Endothelial cell of umbilical vein (primary cell): ENCODE measurements at regions not wholly inside any gene's neighbourhood (a gene's known extent, or its start where the extent isn't known, plus 50 kb on each side); places are given as distances from the start of the nearest gene placed in this dataset.

Experiments used
- BruUV-seq: library from RNA; stranded (reverse); fragments of 400-500 nt; replicated peaks from 2 replicates; lab custom pipeline; 2021; lab: Mats Ljungman, UMichigan
- CTCF ChIA-PET: fragments of 300-600, 350-600 bp; sonication (Branson Sonifier 250); formaldehyde crosslinking; loops from one replicate; lab custom pipeline; 2021; ENCODE audit warnings: antibody characterized with exemption, inconsistent platforms; lab: Charles Lee
- POLR2A ChIA-PET: fragments of 300-600, 350-600 bp; sonication (Branson Sonifier 250); formaldehyde crosslinking; loops from one replicate; lab custom pipeline; 2021; ENCODE audit warnings: antibody characterized with exemption, inconsistent platforms; lab: Charles Lee
- DNase-seq: peaks from one replicate; pipeline ENCODE4 v3.0.0-alpha.2; 2011; ENCODE audit warnings: low read depth, low spot score
- FAIRE-seq: peaks from 2 replicates; lab custom pipeline; 2011; peaks lifted over from hg19 to GRCh38; lab: Jason Lieb, UNC
- H2AFZ ChIP-seq: 2 replicates; pipeline ENCODE4 v1.6.0; 2012; ENCODE audit warnings: low read depth, low read length, control low read depth, inconsistent platforms
- H3K27ac ChIP-seq: 2 replicates; pipeline ENCODE4 v1.5.1; 2011; ENCODE audit warnings: low read depth, mild to moderate bottlenecking, control low read depth, low read length, moderate library complexity; ENCODE audit not compliant: insufficient read depth
- H3K27me3 ChIP-seq, 2 experiments: 2 replicates each; pipeline versions ENCODE4 v1.6.0 to v1.6.1; 2011; ENCODE audit warnings: low read length in 2 of 2, mixed read lengths in 1 of 2; ENCODE audit not compliant: control insufficient read depth in 2 of 2, insufficient read depth in 2 of 2
- H3K36me3 ChIP-seq, 2 experiments: 2 replicates in 1 of 2; 3 replicates in 1 of 2; pipeline ENCODE4 v1.5.1; 2011; ENCODE audit warnings: low read length in 2 of 2, mild to moderate bottlenecking in 1 of 2, moderate library complexity in 1 of 2; ENCODE audit not compliant: control insufficient read depth in 2 of 2, insufficient read depth in 2 of 2; ENCODE audit errors: extremely low read depth in 1 of 2
- H3K4me1 ChIP-seq: 3 replicates; pipeline ENCODE4 v1.5.1; 2011; ENCODE audit warnings: mild to moderate bottlenecking, low read length; ENCODE audit not compliant: control insufficient read depth, insufficient read depth; ENCODE audit errors: extremely low read depth
- H3K4me2 ChIP-seq: 2 replicates; pipeline ENCODE4 v1.6.1; 2011; ENCODE audit warnings: low read length, control low read depth, mixed read lengths; ENCODE audit not compliant: insufficient read depth
- H3K4me3 ChIP-seq, 3 experiments: fragments of 200-600 bp in 1 of 3; sonication (generic), shearing (Covaris generic) in 1 of 3; replicated peaks in 1 of 3; 2 replicates each; pipeline ENCODE4 v1.5.1; 2011 to 2016; ENCODE audit warnings: control low read depth in 3 of 3, low read length in 3 of 3, mild to moderate bottlenecking in 2 of 3, inconsistent platforms in 1 of 3, low read depth in 1 of 3, moderate library complexity in 1 of 3; ENCODE audit not compliant: insufficient read depth in 1 of 3
- H3K79me2 ChIP-seq: 2 replicates; pipeline ENCODE4 v1.6.0; 2012; ENCODE audit warnings: low read length, inconsistent platforms; ENCODE audit not compliant: control insufficient read depth, insufficient read depth
- H3K9ac ChIP-seq: replicated peaks from 2 replicates; pipeline ENCODE3; 2011; ENCODE audit warnings: low read length, control low read depth; ENCODE audit not compliant: insufficient read depth; ENCODE audit errors: extremely low read depth
- H3K9me1 ChIP-seq: replicated peaks from 3 replicates; pipeline ENCODE4 v1.6.0; 2011; ENCODE audit warnings: mild to moderate bottlenecking, low read length; ENCODE audit not compliant: control insufficient read depth, insufficient read depth; ENCODE audit errors: extremely low read depth
- H3K9me3 ChIP-seq: replicated peaks from 2 replicates; pipeline ENCODE4 v1.5.1; 2012; ENCODE audit warnings: low read length, inconsistent platforms; ENCODE audit not compliant: control insufficient read depth, insufficient read depth
- H4K20me1 ChIP-seq: replicated peaks from 2 replicates; pipeline ENCODE3; 2011; ENCODE audit warnings: mild to moderate bottlenecking, low read length; ENCODE audit not compliant: control insufficient read depth, insufficient read depth; ENCODE audit errors: extremely low read depth
- CTCF ChIP-seq, 2 donors: IDR thresholded peaks; 1 replicate in 1 of 2; 2 replicates in 1 of 2; pipeline ENCODE4 v1.5.1; 2011; ENCODE audit warnings: low read length in 2 of 2, mild to moderate bottlenecking in 2 of 2, moderate library complexity in 2 of 2, control low read depth in 1 of 2, inconsistent platforms in 1 of 2, low read depth in 1 of 2; ENCODE audit not compliant: insufficient read depth in 1 of 2; ENCODE audit errors: extremely low read depth in 1 of 2
- EZH2 ChIP-seq: IDR thresholded peaks from 2 replicates; pipeline ENCODE4 v1.6.1; 2012; ENCODE audit warnings: borderline replicate concordance, low read depth, mild to moderate bottlenecking, moderate library complexity, low read length, inconsistent platforms; ENCODE audit not compliant: severe bottlenecking
- FOS ChIP-seq: IDR thresholded peaks from 2 replicates; pipeline ENCODE4 v1.6.1; 2011; ENCODE audit warnings: mild to moderate bottlenecking, low read length, moderate library complexity, borderline replicate concordance; ENCODE audit not compliant: insufficient read depth
- GATA2 ChIP-seq: IDR thresholded peaks from 2 replicates; pipeline ENCODE4 v1.7.0; 2011; ENCODE audit warnings: low read depth, mild to moderate bottlenecking, moderate library complexity, mixed read lengths, low read length; ENCODE audit not compliant: insufficient read length, insufficient read depth
- JUN ChIP-seq: IDR thresholded peaks from 2 replicates; pipeline ENCODE4 v1.6.1; 2011; ENCODE audit warnings: borderline replicate concordance, low read depth; ENCODE audit not compliant: insufficient read length, insufficient read depth
- MAX ChIP-seq: IDR thresholded peaks from 2 replicates; pipeline ENCODE4 v1.6.1; 2011; ENCODE audit not compliant: insufficient read depth, insufficient read length
- MYC ChIP-seq: IDR thresholded peaks from one replicate; pipeline ENCODE4 v1.6.1; 2011; ENCODE audit warnings: mild to moderate bottlenecking, low read depth, low read length
- POLR2A ChIP-seq: IDR thresholded peaks from 2 replicates; pipeline ENCODE4 v1.6.1; 2012; ENCODE audit warnings: low read depth, mild to moderate bottlenecking, control low read depth, low read length
- POLR2AphosphoS5 ChIP-seq: IDR thresholded peaks from 2 replicates; pipeline ENCODE4 v1.6.1; 2012; ENCODE audit warnings: low read depth, mild to moderate bottlenecking, control low read depth, low read length, moderate library complexity; ENCODE audit not compliant: insufficient read depth
- dilution Hi-C: fragments of 300-500 bp; cut with MboI; formaldehyde crosslinking; loops from one replicate; pipeline ENCODE4 v1.15.0; 2019; ENCODE audit warnings: low sequenced_read_pairs; ENCODE audit not compliant: extremely low pct_ligation_motif_present
- intact Hi-C: fragments of 100-400 bp; cut with micrococcal nuclease; formaldehyde crosslinking; loops from one replicate; pipeline ENCODE4 v1.10.0; 2022

GRCh38 chr14:104390221-104390931 lies 189.2 kb upstream of the C14orf180 start:
- DNase-seq (no peak), FAIRE-seq (no peak)
- Histone ChIP-seq H3K27me3 (no peaks in the 10 kb centered on the region), H3K9ac (no peak overlapping the region), H3K4me1 (peaks cover 5% of the 10 kb centered on the region), H3K27ac (no peak overlapping the region), H3K9me1 (no peaks in the 10 kb centered on the region), H3K9me3 (no peaks in the 10 kb centered on the region), H4K20me1 (no peaks in the 10 kb centered on the region), H3K4me3 (no peak overlapping the region), H3K36me3 (no peaks in the 10 kb centered on the region), H2AFZ (no peak overlapping the region), H3K79me2 (no peaks in the 10 kb centered on the region), H3K4me2 (no peak overlapping the region)
- dilution Hi-C loops: no loop called here
- ChIA-PET POLR2A (no interaction called here), CTCF (interaction anchor here (1.2 kb wide), 1 partner anchor 174 kb away, joined by 3 read pairs; no protein-coding TSS in a partner anchor)
- no TSS peak for BruUV-seq
- TF ChIP-seq FOS: no peak
- TF ChIP-seq POLR2A: no peak
- TF ChIP-seq GATA2: no peak
- no peak for TF ChIP-seq MAX
- no peak for TF ChIP-seq CTCF (IDR thresholded peaks at IDR 0.05; ENCODE audit: extremely low read depth in 1 of 2, insufficient read depth in 1 of 2, low read depth in 1 of 2, low read length in 2 of 2)
- TF ChIP-seq JUN: no peak
- TF ChIP-seq POLR2AphosphoS5: no peak
- no peak for TF ChIP-seq EZH2
- no peak for TF ChIP-seq MYC
- intact Hi-C loops: no loop called here
